ENCODE measurements at regions not wholly inside any gene's neighbourhood (a gene's known extent, or its start where the extent isn't known, plus 50 kb on each side); places are given as distances from the start of the nearest gene placed in this dataset.

DNA sequence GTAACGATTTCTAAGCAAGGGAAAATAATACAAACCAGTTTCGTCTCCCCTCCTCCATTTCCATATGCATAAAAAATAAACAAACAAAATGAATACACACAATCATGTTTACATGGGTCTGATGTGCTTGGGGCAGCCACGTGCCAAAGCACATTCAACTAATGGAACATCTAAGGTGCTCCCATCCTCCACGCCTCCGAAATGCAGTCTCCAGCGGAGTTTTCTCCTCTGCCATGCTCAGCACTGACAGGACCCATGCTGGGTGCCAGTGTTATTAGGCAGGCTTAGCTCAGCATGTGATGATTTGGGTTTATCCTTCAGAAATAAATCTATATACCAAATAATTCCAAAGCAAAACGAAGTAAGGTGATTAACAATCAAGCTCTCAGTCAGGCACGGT is 337.3 kb upstream of the ATP10A start:
- DNase-seq (ENCODE audit: low read depth in 1 of 2, low spot score in 1 of 2) = no peak
- no peak overlapping the region for H3K4me3 ChIP-seq (replicated peaks; ENCODE audit: insufficient read depth, low read length)
- TF ChIP-seq SPI1 (IDR thresholded peaks at IDR 0.05; ENCODE audit: borderline replicate concordance, low read depth) (no peak), POLR2AphosphoS5 (IDR thresholded peaks at IDR 0.05; ENCODE audit: low read depth) (no peak), GABPA (IDR thresholded peaks at IDR 0.05; ENCODE audit: low read depth) (no peak)
- TF ChIP-seq, protein P1, sequence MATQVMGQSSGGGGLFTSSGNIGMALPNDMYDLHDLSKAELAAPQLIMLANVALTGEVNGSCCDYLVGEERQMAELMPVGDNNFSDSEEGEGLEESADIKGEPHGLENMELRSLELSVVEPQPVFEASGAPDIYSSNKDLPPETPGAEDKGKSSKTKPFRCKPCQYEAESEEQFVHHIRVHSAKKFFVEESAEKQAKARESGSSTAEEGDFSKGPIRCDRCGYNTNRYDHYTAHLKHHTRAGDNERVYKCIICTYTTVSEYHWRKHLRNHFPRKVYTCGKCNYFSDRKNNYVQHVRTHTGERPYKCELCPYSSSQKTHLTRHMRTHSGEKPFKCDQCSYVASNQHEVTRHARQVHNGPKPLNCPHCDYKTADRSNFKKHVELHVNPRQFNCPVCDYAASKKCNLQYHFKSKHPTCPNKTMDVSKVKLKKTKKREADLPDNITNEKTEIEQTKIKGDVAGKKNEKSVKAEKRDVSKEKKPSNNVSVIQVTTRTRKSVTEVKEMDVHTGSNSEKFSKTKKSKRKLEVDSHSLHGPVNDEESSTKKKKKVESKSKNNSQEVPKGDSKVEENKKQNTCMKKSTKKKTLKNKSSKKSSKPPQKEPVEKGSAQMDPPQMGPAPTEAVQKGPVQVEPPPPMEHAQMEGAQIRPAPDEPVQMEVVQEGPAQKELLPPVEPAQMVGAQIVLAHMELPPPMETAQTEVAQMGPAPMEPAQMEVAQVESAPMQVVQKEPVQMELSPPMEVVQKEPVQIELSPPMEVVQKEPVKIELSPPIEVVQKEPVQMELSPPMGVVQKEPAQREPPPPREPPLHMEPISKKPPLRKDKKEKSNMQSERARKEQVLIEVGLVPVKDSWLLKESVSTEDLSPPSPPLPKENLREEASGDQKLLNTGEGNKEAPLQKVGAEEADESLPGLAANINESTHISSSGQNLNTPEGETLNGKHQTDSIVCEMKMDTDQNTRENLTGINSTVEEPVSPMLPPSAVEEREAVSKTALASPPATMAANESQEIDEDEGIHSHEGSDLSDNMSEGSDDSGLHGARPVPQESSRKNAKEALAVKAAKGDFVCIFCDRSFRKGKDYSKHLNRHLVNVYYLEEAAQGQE (IDR thresholded peaks at IDR 0.05; ENCODE audit: insufficient replicate concordance, low read depth) = no peak
- TF ChIP-seq, protein P2, sequence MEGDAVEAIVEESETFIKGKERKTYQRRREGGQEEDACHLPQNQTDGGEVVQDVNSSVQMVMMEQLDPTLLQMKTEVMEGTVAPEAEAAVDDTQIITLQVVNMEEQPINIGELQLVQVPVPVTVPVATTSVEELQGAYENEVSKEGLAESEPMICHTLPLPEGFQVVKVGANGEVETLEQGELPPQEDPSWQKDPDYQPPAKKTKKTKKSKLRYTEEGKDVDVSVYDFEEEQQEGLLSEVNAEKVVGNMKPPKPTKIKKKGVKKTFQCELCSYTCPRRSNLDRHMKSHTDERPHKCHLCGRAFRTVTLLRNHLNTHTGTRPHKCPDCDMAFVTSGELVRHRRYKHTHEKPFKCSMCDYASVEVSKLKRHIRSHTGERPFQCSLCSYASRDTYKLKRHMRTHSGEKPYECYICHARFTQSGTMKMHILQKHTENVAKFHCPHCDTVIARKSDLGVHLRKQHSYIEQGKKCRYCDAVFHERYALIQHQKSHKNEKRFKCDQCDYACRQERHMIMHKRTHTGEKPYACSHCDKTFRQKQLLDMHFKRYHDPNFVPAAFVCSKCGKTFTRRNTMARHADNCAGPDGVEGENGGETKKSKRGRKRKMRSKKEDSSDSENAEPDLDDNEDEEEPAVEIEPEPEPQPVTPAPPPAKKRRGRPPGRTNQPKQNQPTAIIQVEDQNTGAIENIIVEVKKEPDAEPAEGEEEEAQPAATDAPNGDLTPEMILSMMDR (IDR thresholded peaks at IDR 0.05; ENCODE audit: insufficient read depth, low read length) = no peak
- no peak overlapping the region for H3K27ac ChIP-seq (replicated peaks)
- H3K27me3 ChIP-seq (ENCODE audit: insufficient read depth, poor library complexity, severe bottlenecking) = no peaks in the 10 kb centered on the region

GRCh38 chr15:26197719-26198118 is 334.6 kb upstream of the ATP10A start:
- Histone ChIP-seq H3K27ac (replicated peaks) (no peak overlapping the region), H3K27me3 (ENCODE audit: insufficient read depth, poor library complexity, severe bottlenecking) (no peaks in the 10 kb centered on the region), H3K4me3 (replicated peaks; ENCODE audit: insufficient read depth, low read length) (no peak overlapping the region)
- TF ChIP-seq GABPA (IDR thresholded peaks at IDR 0.05; ENCODE audit: low read depth) (no peak), POLR2AphosphoS5 (IDR thresholded peaks at IDR 0.05; ENCODE audit: low read depth) (no peak), SPI1 (IDR thresholded peaks at IDR 0.05; ENCODE audit: borderline replicate concordance, low read depth) (no peak)
- TF ChIP-seq, protein P1 (IDR thresholded peaks at IDR 0.05; ENCODE audit: insufficient replicate concordance, low read depth) = no peak
- TF ChIP-seq, protein P2 (IDR thresholded peaks at IDR 0.05; ENCODE audit: insufficient read depth, low read length) = no peak
- DNase-seq (ENCODE audit: low read depth in 1 of 2, low spot score in 1 of 2) = no peak

- H3K27me3 ChIP-seq (ENCODE audit: insufficient read depth, poor library complexity, severe bottlenecking) = no peaks in the 10 kb centered on the region
- TF ChIP-seq, protein P1 (IDR thresholded peaks at IDR 0.05; ENCODE audit: insufficient replicate concordance, low read depth) = no peak
- H3K4me3 ChIP-seq (replicated peaks; ENCODE audit: insufficient read depth, low read length) = no peak overlapping the region
- DNase-seq (ENCODE audit: low read depth in 1 of 2, low spot score in 1 of 2) = no peak
- no peak overlapping the region for H3K27ac ChIP-seq (replicated peaks)
Measured at GRCh38 chr15:26197060-26197459, 333.9 kb upstream of the ATP10A start.

DNA sequence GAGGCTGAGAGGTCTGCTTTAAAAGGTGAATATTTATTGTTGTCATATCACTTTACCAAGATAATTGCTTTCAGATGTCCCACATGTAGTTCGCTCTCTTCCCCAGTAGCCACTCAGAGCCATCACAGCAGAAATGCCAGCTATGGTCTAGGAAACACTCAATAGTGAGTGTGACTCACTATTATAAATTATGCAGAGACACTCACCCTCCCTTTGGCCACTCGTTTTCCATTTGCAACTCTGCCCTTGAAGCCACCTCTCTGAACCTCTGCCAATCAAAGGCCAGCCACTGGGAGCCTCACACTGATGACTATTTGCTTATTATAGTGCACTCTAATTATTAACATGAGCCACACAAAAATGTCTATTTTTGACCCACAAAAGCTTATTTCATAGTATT is 328.1 kb upstream of the ATP10A start:
- Histone ChIP-seq H3K27me3 (ENCODE audit: insufficient read depth, poor library complexity, severe bottlenecking) (no peaks in the 10 kb centered on the region), H3K27ac (replicated peaks) (no peak overlapping the region)

More for the DNA sequence above, 328.1 kb upstream of the ATP10A start:
- no peak for DNase-seq (ENCODE audit: low read depth in 1 of 2, low spot score in 1 of 2)
- TF ChIP-seq GABPA (IDR thresholded peaks at IDR 0.05; ENCODE audit: low read depth) (no peak), POLR2AphosphoS5 (IDR thresholded peaks at IDR 0.05; ENCODE audit: low read depth) (no peak), SPI1 (IDR thresholded peaks at IDR 0.05; ENCODE audit: borderline replicate concordance, low read depth) (no peak)
- TF ChIP-seq, protein P1 (IDR thresholded peaks at IDR 0.05; ENCODE audit: insufficient replicate concordance, low read depth) = no peak
- TF ChIP-seq, protein P2 (IDR thresholded peaks at IDR 0.05; ENCODE audit: insufficient read depth, low read length) = no peak
- H3K4me3 ChIP-seq (replicated peaks; ENCODE audit: insufficient read depth, low read length) = no peak overlapping the region

Measured in HL-60 (cell line).